Uterus (tissue), 3 donors: ENCODE measurements at regions not wholly inside any gene's neighbourhood (a gene's known extent, or its start where the extent isn't known, plus 50 kb on each side); places are given as distances from the start of the nearest gene placed in this dataset.
"Not testable (repeated sequence)": the region's sequence is repeated elsewhere in the genome, so short reads cannot be mapped to it uniquely, and the experiment has no call there.

Source experiments
- DNase-seq, 2 donors: peaks; one replicate each; pipeline ENCODE4 v3.0.0-alpha.2; 2019 to 2020
- H3K27ac ChIP-seq, 2 donors: fragments of 200-600 bp; sonication (generic); 1 replicate in 1 of 2; 2 replicates in 1 of 2; pipeline ENCODE4 v1.5.1; 2016 to 2018
- H3K27me3 ChIP-seq, 2 donors: fragments of 200-600 bp; sonication (generic); one replicate each; pipeline ENCODE4 v1.5.1; 2018 to 2019; ENCODE audit warnings: control low read depth in 1 of 2
- H3K36me3 ChIP-seq, 2 donors: fragments of 200-600 bp; sonication (generic); one replicate each; pipeline ENCODE4 v1.5.1; 2019; ENCODE audit warnings: control low read depth in 1 of 2
- H3K4me1 ChIP-seq, 2 donors: fragments of 200-600 bp; sonication (generic); one replicate each; pipeline ENCODE4 v1.5.1; 2018 to 2019; ENCODE audit warnings: control low read depth in 1 of 2
- H3K4me3 ChIP-seq, 2 donors: fragments of 200-600 bp; sonication (generic); 1 replicate in 1 of 2; 2 replicates in 1 of 2; pipeline ENCODE4 v1.5.1; 2018 to 2019; ENCODE audit warnings: mild to moderate bottlenecking in 1 of 2
- H3K9me3 ChIP-seq, 2 donors: fragments of 200-600 bp; sonication (generic); one replicate each; pipeline ENCODE4 v1.5.1; 2019; ENCODE audit warnings: control low read depth in 1 of 2
- CTCF ChIP-seq, 4 experiments: fragments of 200-600 bp in 2 of 4; fragments of 450-650 bp in 2 of 4; sonication (generic) in 2 of 4; IDR thresholded peaks; one replicate each; pipeline ENCODE4 v1.5.1; 2016 to 2019; ENCODE audit warnings: antibody characterized with exemption in 4 of 4, mild to moderate bottlenecking in 2 of 4, moderate library complexity in 1 of 4
- POLR2A ChIP-seq, 2 donors: fragments of 450-650 bp; IDR thresholded peaks; one replicate each; pipeline ENCODE4 v1.6.1; 2016; ENCODE audit warnings: antibody characterized with exemption in 2 of 2, mild to moderate bottlenecking in 1 of 2, moderate library complexity in 1 of 2
- intact Hi-C: fragments of 100-400 bp; cut with DNase I; formaldehyde crosslinking; loops from one replicate; pipeline ENCODE4 v1.15.1; 2023; ENCODE audit warnings: low total_unique reads
- donor health status: DM: yes; HTN: yes; CAD: no.

GRCh38 chr4:170446782-170447181 is 357.0 kb upstream of the AADAT start:
- H3K36me3 ChIP-seq: no peaks in the 10 kb centered on the region
- no peaks in the 10 kb centered on the region for H3K27me3 ChIP-seq
- intact Hi-C loops: no loop called here
- TF ChIP-seq POLR2A (IDR thresholded peaks at IDR 0.05): no peak
- no peak for TF ChIP-seq CTCF (IDR thresholded peaks at IDR 0.05)
- no peak overlapping the region for H3K4me3 ChIP-seq
- DNase-seq: no peak
- no peak overlapping the region for H3K27ac ChIP-seq
- H3K4me1 ChIP-seq: no peaks in the 10 kb centered on the region
- H3K9me3 ChIP-seq: no peaks in the 10 kb centered on the region

- H3K4me3 ChIP-seq, H3K4me1 ChIP-seq, H3K36me3 ChIP-seq, H3K27ac ChIP-seq, intact Hi-C loops, DNase-seq, H3K27me3 ChIP-seq, H3K9me3 ChIP-seq: not testable (repeated sequence)
Observed at GRCh38 chr4:170441146-170441545, 351.4 kb upstream of the AADAT start.

DNA sequence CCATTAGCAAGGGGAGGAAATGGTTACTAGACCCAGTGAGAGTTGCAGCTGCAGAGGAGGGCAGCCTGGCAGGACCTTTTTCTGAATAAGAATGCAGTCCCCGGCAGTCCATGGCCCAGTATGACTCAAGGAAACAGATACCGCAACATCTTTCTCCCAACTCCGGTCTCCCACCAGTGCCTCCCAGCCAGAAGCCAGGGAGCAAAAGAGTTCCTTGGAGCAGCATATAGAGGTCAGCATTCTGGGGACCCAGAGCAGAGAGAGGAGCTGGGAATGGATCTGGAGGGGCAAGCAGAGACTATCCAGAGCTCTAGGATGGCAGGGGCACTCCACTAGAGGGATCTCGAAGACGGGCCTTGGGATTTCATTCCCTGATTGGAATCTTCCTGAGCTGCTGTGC is 339.2 kb upstream of the AADAT start:
- Histone ChIP-seq H3K36me3 (no peaks in the 10 kb centered on the region), H3K4me3 (no peak overlapping the region), H3K4me1 (no peaks in the 10 kb centered on the region), H3K27ac (no peak overlapping the region), H3K27me3 (no peaks in the 10 kb centered on the region), H3K9me3 (no peaks in the 10 kb centered on the region)
- intact Hi-C loops: no loop called here
- DNase-seq: no peak
- no peak for TF ChIP-seq CTCF (IDR thresholded peaks at IDR 0.05)
- TF ChIP-seq POLR2A (IDR thresholded peaks at IDR 0.05): no peak

DNA sequence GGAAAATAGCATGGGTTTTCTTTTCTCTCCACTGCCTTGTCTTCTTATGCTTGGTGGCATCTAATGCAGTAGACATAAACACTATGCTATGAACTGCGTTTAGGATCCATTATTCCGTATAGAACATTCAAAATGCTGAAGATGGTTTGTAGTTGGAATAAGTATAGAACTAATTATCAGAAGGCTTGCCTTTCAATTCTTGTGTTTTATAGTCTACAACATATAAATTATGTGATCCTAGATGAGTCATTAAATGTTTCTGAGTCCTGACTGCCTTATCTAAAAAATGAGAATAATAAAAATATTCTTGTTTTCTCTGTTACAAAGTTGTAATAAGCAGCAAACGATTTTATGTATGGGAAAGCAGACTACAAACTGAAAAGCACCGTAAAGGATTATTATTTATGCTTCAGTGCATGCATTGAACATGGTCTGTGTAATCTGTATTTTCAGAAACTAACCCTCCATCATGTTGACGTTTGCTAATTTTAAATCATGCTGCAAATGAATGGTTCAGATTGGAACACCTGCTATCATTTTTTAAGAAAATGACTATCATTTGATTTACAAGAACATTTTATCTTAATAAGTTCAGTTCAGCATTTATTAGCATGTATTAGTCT is 335.9 kb upstream of the AADAT start:
- intact Hi-C loops: no loop called here
- TF ChIP-seq POLR2A (IDR thresholded peaks at IDR 0.05) (no peak), CTCF (IDR thresholded peaks at IDR 0.05) (no peak)

GRCh38 chr4:170425040-170425439 is 335.3 kb upstream of the AADAT start:
- Histone ChIP-seq H3K27ac (no peak overlapping the region), H3K36me3 (no peaks in the 10 kb centered on the region), H3K4me3 (no peak overlapping the region), H3K4me1 (no peaks in the 10 kb centered on the region), H3K27me3 (no peaks in the 10 kb centered on the region), H3K9me3 (no peaks in the 10 kb centered on the region)
- TF ChIP-seq CTCF (IDR thresholded peaks at IDR 0.05): no peak
- TF ChIP-seq POLR2A (IDR thresholded peaks at IDR 0.05): no peak
- intact Hi-C loops: no loop called here
- DNase-seq: no peak

More for the DNA sequence above, 335.9 kb upstream of the AADAT start:
- no peak for DNase-seq
- H3K9me3 ChIP-seq: no peaks in the 10 kb centered on the region
- no peaks in the 10 kb centered on the region for H3K4me1 ChIP-seq
- no peaks in the 10 kb centered on the region for H3K27me3 ChIP-seq
- no peaks in the 10 kb centered on the region for H3K36me3 ChIP-seq
- no peak overlapping the region for H3K27ac ChIP-seq
- H3K4me3 ChIP-seq: no peak overlapping the region

GRCh38 chr4:170423137-170423536 is 333.4 kb upstream of the AADAT start:
- no peaks in the 10 kb centered on the region for H3K27me3 ChIP-seq
- no peaks in the 10 kb centered on the region for H3K4me1 ChIP-seq
- intact Hi-C loops: no loop called here
- H3K9me3 ChIP-seq: no peaks in the 10 kb centered on the region
- no peak overlapping the region for H3K27ac ChIP-seq
- TF ChIP-seq POLR2A (IDR thresholded peaks at IDR 0.05) (no peak), CTCF (IDR thresholded peaks at IDR 0.05) (no peak)
- DNase-seq: no peak
- H3K36me3 ChIP-seq: no peaks in the 10 kb centered on the region
- no peak overlapping the region for H3K4me3 ChIP-seq
